ENCODE measurements at regions not wholly inside any gene's neighbourhood (a gene's known extent, or its start where the extent isn't known, plus 50 kb on each side); places are given as distances from the start of the nearest gene placed in this dataset.
"Not testable (repeated sequence)": the region's sequence is repeated elsewhere in the genome, so short reads cannot be mapped to it uniquely, and the experiment has no call there.

GRCh38 chr4:15153662-15154061 lies 151.4 kb downstream of the CPEB2 start:
- no peaks in the 10 kb centered on the region for H3K36me3 Mint-ChIP-seq
- peaks cover 9% of the 10 kb centered on the region for H3K27me3 Mint-ChIP-seq
- H3K9me3 Mint-ChIP-seq = peaks cover 6% of the 10 kb centered on the region
- no peak overlapping the region for H3K27ac Mint-ChIP-seq
- no peaks in the 10 kb centered on the region for H3K4me1 Mint-ChIP-seq
- H3K4me3 Mint-ChIP-seq = no peak overlapping the region

GRCh38 chr4:15158406-15159091 lies 156.3 kb downstream of the CPEB2 start:
- Mint-ChIP-seq H3K9me3 (peaks cover 6% of the 10 kb centered on the region), H3K27me3 (peaks cover 21% of the 10 kb centered on the region), H3K36me3 (no peaks in the 10 kb centered on the region)

GRCh38 chr4:15159477-15160019 lies 157.3 kb downstream of the CPEB2 start:
- no peak overlapping the region for H3K27ac Mint-ChIP-seq
- H3K27me3 Mint-ChIP-seq = peaks cover 21% of the 10 kb centered on the region
- H3K9me3 Mint-ChIP-seq = peaks cover 6% of the 10 kb centered on the region
- H3K4me1 Mint-ChIP-seq = no peaks in the 10 kb centered on the region
- H3K36me3 Mint-ChIP-seq = no peaks in the 10 kb centered on the region
- H3K4me3 Mint-ChIP-seq = no peak overlapping the region

More at GRCh38 chr4:15158406-15159091, 156.3 kb downstream of the CPEB2 start:
- H3K27ac Mint-ChIP-seq = no peak overlapping the region
- H3K4me3 Mint-ChIP-seq = no peak overlapping the region
- H3K4me1 Mint-ChIP-seq = no peaks in the 10 kb centered on the region

DNA sequence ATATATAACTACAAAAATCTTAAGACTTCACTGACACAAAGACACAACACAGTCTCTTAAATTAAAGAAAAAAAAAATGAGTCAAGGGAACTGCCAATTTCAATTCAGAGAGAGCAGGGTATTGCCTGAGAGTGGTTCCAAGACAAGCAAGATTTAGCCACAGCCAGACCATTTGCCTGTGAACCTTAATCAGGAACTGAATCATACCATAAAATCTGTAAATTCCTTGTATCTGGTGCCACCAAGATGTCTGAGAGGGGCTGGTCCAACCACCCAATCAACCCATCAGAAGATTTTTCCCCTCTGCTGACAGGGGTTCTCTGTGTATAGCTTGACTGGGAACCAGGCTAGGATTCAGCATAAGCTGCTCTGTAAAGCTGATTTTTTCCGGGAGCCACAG lies 159.2 kb downstream of the CPEB2 start:
- Mint-ChIP-seq H3K27me3 (peaks cover 19% of the 10 kb centered on the region), H3K4me3 (no peak overlapping the region), H3K9me3 (no peaks in the 10 kb centered on the region), H3K36me3 (no peaks in the 10 kb centered on the region), H3K27ac (no peak overlapping the region), H3K4me1 (no peaks in the 10 kb centered on the region)

DNA sequence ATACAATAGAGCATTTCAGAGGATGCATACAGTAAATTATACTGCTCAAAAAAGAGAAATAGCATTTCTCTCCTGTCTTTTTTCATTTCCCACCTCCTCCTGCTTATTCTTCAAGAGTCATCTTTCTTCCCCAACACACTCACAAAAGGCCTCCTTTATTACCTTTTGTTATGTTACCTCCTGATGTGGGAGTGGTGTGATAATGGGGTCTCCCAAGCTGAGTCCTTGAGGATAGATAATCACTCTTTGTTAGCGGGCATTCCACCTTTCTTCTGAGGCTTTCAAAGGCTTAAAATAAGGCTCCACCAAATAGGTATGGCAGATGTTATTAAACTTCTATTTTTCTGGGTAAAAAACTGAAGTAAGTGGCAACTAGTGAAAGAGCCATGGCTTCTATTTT lies 159.8 kb downstream of the CPEB2 start:
- Mint-ChIP-seq H3K27me3 (peaks cover 17% of the 10 kb centered on the region), H3K9me3 (no peaks in the 10 kb centered on the region), H3K27ac (no peak overlapping the region), H3K4me3 (no peak overlapping the region), H3K36me3 (no peaks in the 10 kb centered on the region), H3K4me1 (no peaks in the 10 kb centered on the region)

GRCh38 chr4:15162465-15163283 lies 160.4 kb downstream of the CPEB2 start:
- Mint-ChIP-seq H3K36me3 (no peaks in the 10 kb centered on the region), H3K4me3 (no peak overlapping the region), H3K9me3 (no peaks in the 10 kb centered on the region), H3K27ac (no peak overlapping the region), H3K27me3 (peaks cover 16% of the 10 kb centered on the region), H3K4me1 (no peaks in the 10 kb centered on the region)

- Mint-ChIP-seq H3K4me1 (no peaks in the 10 kb centered on the region), H3K9me3 (no peaks in the 10 kb centered on the region), H3K27ac (no peak overlapping the region)
Measured at GRCh38 chr4:15163284-15163645, 161.0 kb downstream of the CPEB2 start.

GRCh38 chr4:15164571-15164970 lies 162.3 kb downstream of the CPEB2 start:
- H3K4me3 Mint-ChIP-seq = no peak overlapping the region
- no peaks in the 10 kb centered on the region for H3K36me3 Mint-ChIP-seq
- no peaks in the 10 kb centered on the region for H3K4me1 Mint-ChIP-seq
- no peak overlapping the region for H3K27ac Mint-ChIP-seq
- no peaks in the 10 kb centered on the region for H3K9me3 Mint-ChIP-seq
- peaks cover 15% of the 10 kb centered on the region for H3K27me3 Mint-ChIP-seq

More at GRCh38 chr4:15163284-15163645, 161.0 kb downstream of the CPEB2 start:
- no peak overlapping the region for H3K4me3 Mint-ChIP-seq
- peaks cover 18% of the 10 kb centered on the region for H3K27me3 Mint-ChIP-seq
- H3K36me3 Mint-ChIP-seq = no peaks in the 10 kb centered on the region

DNA sequence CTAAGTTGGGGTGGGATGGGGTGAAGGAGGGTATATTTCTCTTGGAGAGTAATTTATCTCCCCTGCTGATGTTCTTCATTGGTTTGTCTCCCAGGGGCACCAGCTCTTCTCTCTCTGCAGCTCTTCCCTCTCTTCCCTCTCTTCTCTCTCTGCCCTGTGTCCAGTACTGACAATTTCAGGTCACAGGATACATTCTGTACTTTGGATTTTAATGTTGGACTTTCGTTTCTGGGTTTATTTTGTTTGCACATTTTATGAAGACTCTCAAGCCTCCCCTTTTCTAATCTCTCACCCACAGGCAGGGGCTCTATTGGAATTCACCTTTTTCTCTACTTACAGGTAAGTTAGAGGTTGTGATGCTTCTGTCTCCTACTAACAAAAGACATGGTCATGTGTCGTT lies 165.5 kb downstream of the CPEB2 start:
- H3K4me3 Mint-ChIP-seq = no peak overlapping the region
- no peak overlapping the region for H3K27ac Mint-ChIP-seq
- peaks cover 9% of the 10 kb centered on the region for H3K36me3 Mint-ChIP-seq
- no peaks in the 10 kb centered on the region for H3K4me1 Mint-ChIP-seq
- H3K9me3 Mint-ChIP-seq = peaks cover 12% of the 10 kb centered on the region
- peaks cover 23% of the 10 kb centered on the region for H3K27me3 Mint-ChIP-seq

DNA sequence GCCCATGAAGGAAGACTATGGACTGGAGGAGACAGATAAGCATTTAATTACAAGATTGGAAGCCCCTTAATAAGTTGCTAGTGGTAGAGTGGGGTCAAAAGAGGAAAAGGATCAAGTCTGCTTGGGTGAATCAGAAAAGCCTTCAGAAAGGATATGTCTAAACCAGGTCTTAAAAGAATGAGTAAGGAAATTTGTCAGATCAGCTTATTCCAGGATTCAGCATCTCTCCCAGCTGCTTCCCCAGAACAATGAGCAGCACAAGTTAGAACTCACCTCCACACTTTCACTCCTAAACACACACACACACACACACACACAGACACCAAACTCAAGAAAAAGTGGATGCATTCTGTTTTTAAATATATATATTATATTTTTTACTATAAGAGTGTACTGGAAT lies 166.5 kb downstream of the CPEB2 start:
- H3K4me1 Mint-ChIP-seq = no peaks in the 10 kb centered on the region
- H3K27ac Mint-ChIP-seq = no peak overlapping the region
- H3K9me3 Mint-ChIP-seq = peaks cover 18% of the 10 kb centered on the region
- peaks cover 9% of the 10 kb centered on the region for H3K36me3 Mint-ChIP-seq
- peaks cover 25% of the 10 kb centered on the region for H3K27me3 Mint-ChIP-seq
- H3K4me3 Mint-ChIP-seq = no peak overlapping the region

DNA sequence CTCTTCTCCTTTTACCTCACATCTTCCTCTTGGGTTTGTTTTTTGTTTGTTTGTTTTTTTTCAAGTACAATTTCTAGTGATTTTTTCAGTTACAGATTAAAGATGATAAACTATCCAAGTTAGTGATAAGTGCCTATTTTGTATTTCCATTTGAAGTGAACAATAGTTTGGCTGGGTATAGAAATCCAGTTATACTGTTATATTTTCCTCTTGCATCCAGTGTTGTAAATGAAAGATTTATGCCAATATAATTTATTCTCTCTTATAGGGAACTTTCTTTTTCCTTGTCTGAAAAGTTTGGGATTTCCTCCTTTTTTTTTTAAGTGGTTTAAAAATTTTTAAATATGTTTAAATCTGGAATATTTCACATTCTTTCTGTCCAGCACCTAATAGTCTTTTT lies 169.4 kb downstream of the CPEB2 start:
- Mint-ChIP-seq H3K4me3 (no peak overlapping the region), H3K9me3 (peaks cover 18% of the 10 kb centered on the region), H3K27me3 (peaks cover 23% of the 10 kb centered on the region), H3K27ac (no peak overlapping the region), H3K4me1 (no peaks in the 10 kb centered on the region), H3K36me3 (peaks cover 9% of the 10 kb centered on the region)

GRCh38 chr4:15173251-15173650 lies 171.0 kb downstream of the CPEB2 start:
- no peaks in the 10 kb centered on the region for H3K4me1 Mint-ChIP-seq
- H3K9me3 Mint-ChIP-seq = peaks cover 18% of the 10 kb centered on the region
- peaks cover 9% of the 10 kb centered on the region for H3K36me3 Mint-ChIP-seq
- H3K27me3 Mint-ChIP-seq = peaks cover 19% of the 10 kb centered on the region
- H3K27ac Mint-ChIP-seq = no peak overlapping the region
- H3K4me3 Mint-ChIP-seq = no peak overlapping the region

GRCh38 chr4:15174168-15174567 lies 171.9 kb downstream of the CPEB2 start:
- H3K36me3 Mint-ChIP-seq, H3K4me1 Mint-ChIP-seq, H3K4me3 Mint-ChIP-seq, H3K27ac Mint-ChIP-seq: not testable (repeated sequence)
- Mint-ChIP-seq H3K27me3 (peaks cover 19% of the 10 kb centered on the region), H3K9me3 (peaks cover 18% of the 10 kb centered on the region)

GRCh38 chr4:15179842-15180241 lies 177.6 kb downstream of the CPEB2 start:
- H3K4me3 Mint-ChIP-seq, H3K27me3 Mint-ChIP-seq, H3K27ac Mint-ChIP-seq, H3K36me3 Mint-ChIP-seq, H3K9me3 Mint-ChIP-seq: not testable (repeated sequence)
- peaks cover 17% of the 10 kb centered on the region for H3K4me1 Mint-ChIP-seq

GRCh38 chr4:15182600-15183220 lies 180.4 kb downstream of the CPEB2 start:
- H3K27me3 Mint-ChIP-seq = no peaks in the 10 kb centered on the region
- peak overlapping the region; percentile 76 for H3K27ac Mint-ChIP-seq
- no peak overlapping the region for H3K4me3 Mint-ChIP-seq
- no peaks in the 10 kb centered on the region for H3K36me3 Mint-ChIP-seq
- peaks cover 17% of the 10 kb centered on the region for H3K4me1 Mint-ChIP-seq
- no peaks in the 10 kb centered on the region for H3K9me3 Mint-ChIP-seq

DNA sequence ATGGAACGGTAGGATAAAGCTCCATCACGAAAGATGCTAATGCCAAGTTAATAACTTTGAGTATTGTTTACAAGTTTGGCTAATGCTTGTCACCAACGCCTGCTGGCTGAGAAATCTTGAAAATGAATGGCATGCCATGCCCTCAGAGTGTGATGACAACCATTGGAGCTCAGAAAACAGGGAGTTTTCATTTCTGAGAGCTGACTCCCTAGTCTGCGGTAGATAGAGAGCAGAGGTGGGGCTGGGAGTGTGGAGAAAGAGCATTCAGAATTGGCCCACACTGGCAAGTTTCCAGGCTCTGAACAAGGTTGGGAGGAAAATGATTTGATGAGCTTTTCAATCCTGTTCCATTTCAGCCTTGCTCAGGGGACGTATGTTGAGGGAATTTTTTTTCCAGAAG lies 183.9 kb downstream of the CPEB2 start:
- no peaks in the 10 kb centered on the region for H3K36me3 Mint-ChIP-seq
- H3K9me3 Mint-ChIP-seq = no peaks in the 10 kb centered on the region
- H3K27me3 Mint-ChIP-seq = no peaks in the 10 kb centered on the region
- no peak overlapping the region for H3K4me3 Mint-ChIP-seq
- peaks cover 17% of the 10 kb centered on the region for H3K4me1 Mint-ChIP-seq
- H3K27ac Mint-ChIP-seq = no peak overlapping the region

Measured in activated naive CD4-positive, alpha-beta T cell treated with anti-CD3 and anti-CD28 coated beads, Interleukin-2, amount 50 U/mL, for 24 hours (primary cell).